Testis (tissue), 2 donors: ENCODE measurements at regions not wholly inside any gene's neighbourhood (a gene's known extent, or its start where the extent isn't known, plus 50 kb on each side); places are given as distances from the start of the nearest gene placed in this dataset.

ENCODE experiments used
- POLR2A ChIP-seq: fragments of 450-650 bp; IDR thresholded peaks from one replicate; pipeline ENCODE4 v1.6.1; 2017; ENCODE audit warnings: antibody characterized with exemption, mild to moderate bottlenecking, moderate library complexity
- TF ChIP-seq, protein P1 (sequence below), 3 experiments: fragments of 450-650 bp in 2 of 3; fragments of 200-600 bp in 1 of 3; sonication (generic) in 1 of 3; IDR thresholded peaks; one replicate each; pipeline ENCODE4 v1.5.1; 2016 to 2019; ENCODE audit warnings: antibody characterized with exemption in 3 of 3, mild to moderate bottlenecking in 2 of 3, moderate library complexity in 1 of 3

DNA sequence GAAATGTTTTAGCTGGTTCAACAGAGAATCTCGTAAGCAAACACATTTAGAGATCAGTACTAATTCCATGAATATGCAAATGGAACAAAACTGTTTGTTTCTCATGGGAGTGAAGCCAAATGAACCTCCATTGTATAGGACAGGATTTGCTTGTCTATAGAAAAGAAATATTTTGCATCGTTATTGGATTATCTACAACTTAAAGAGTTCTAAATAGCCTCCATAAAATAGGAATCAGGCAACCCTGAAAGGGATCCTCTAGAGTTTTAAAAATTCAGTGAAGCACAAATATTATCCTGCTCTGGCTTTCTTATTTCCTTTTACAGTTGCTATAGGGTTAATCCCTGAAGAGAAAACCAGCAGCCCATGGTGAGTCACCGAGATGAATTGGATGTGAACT is 378.4 kb upstream of the NRXN1 start:
- TF ChIP-seq, protein P1, sequence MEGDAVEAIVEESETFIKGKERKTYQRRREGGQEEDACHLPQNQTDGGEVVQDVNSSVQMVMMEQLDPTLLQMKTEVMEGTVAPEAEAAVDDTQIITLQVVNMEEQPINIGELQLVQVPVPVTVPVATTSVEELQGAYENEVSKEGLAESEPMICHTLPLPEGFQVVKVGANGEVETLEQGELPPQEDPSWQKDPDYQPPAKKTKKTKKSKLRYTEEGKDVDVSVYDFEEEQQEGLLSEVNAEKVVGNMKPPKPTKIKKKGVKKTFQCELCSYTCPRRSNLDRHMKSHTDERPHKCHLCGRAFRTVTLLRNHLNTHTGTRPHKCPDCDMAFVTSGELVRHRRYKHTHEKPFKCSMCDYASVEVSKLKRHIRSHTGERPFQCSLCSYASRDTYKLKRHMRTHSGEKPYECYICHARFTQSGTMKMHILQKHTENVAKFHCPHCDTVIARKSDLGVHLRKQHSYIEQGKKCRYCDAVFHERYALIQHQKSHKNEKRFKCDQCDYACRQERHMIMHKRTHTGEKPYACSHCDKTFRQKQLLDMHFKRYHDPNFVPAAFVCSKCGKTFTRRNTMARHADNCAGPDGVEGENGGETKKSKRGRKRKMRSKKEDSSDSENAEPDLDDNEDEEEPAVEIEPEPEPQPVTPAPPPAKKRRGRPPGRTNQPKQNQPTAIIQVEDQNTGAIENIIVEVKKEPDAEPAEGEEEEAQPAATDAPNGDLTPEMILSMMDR (IDR thresholded peaks at IDR 0.05), result no peak
- TF ChIP-seq POLR2A, result no peak
